NCI-H2196 treated with DMSO at 0.1 percent for 48 hours (cell line): ENCODE measurements at regions not wholly inside any gene's neighbourhood (a gene's known extent, or its start where the extent isn't known, plus 50 kb on each side); places are given as distances from the start of the nearest gene placed in this dataset.

Experiments used
- DNase-seq: peaks from one replicate; lab custom pipeline; 2025; ENCODE audit not compliant: unreplicated experiment; lab: John Stamatoyannopoulos, UW

GRCh38 chr6:9621276-9621675 is 793.6 kb downstream of the TFAP2A start:
- DNase-seq: no peak

GRCh38 chr6:9620687-9621086 is 794.2 kb downstream of the TFAP2A start:
- DNase-seq: no peak

GRCh38 chr6:9620263-9620662 is 794.6 kb downstream of the TFAP2A start:
- no peak for DNase-seq

- no peak for DNase-seq
Observed at GRCh38 chr6:9614778-9615177, 800.1 kb downstream of the TFAP2A start.

- no peak for DNase-seq
Observed at GRCh38 chr6:9612489-9612888, 802.4 kb downstream of the TFAP2A start.

- DNase-seq: no peak
Observed at GRCh38 chr6:9610620-9611415, 804.1 kb downstream of the TFAP2A start.

GRCh38 chr6:9606435-9607134 is 808.3 kb downstream of the TFAP2A start:
- DNase-seq: no peak

- no peak for DNase-seq
Observed at GRCh38 chr6:9594746-9595145, 820.1 kb downstream of the TFAP2A start.

- DNase-seq: no peak
Observed at GRCh38 chr6:9593554-9593953, 821.3 kb downstream of the TFAP2A start.

- DNase-seq: no peak
Observed at GRCh38 chr6:9583753-9584352, 831.0 kb downstream of the TFAP2A start.

- DNase-seq: no peak
Observed at GRCh38 chr6:9581155-9581554, 833.7 kb downstream of the TFAP2A start.

GRCh38 chr6:9576521-9576920 is 838.4 kb downstream of the TFAP2A start:
- DNase-seq: no peak

- DNase-seq: no peak
Observed at GRCh38 chr6:9566096-9566495, 848.8 kb downstream of the TFAP2A start.

- no peak for DNase-seq
Observed at GRCh38 chr6:9564021-9564420, 850.9 kb downstream of the TFAP2A start.

GRCh38 chr6:9563568-9563967 is 851.3 kb downstream of the TFAP2A start:
- no peak for DNase-seq

- DNase-seq: no peak
Observed at GRCh38 chr6:9554806-9555205, 860.1 kb downstream of the TFAP2A start.

- no peak for DNase-seq
Observed at GRCh38 chr6:9554323-9554722, 860.6 kb downstream of the TFAP2A start.

- no peak for DNase-seq
Observed at GRCh38 chr6:9553002-9553401, 861.9 kb downstream of the TFAP2A start.

GRCh38 chr6:9543649-9544048 is 871.2 kb downstream of the TFAP2A start:
- DNase-seq: no peak

GRCh38 chr6:9540534-9541126 is 874.2 kb downstream of the TFAP2A start:
- peak; percentile 3 for DNase-seq

GRCh38 chr6:9540126-9540525 is 874.7 kb downstream of the TFAP2A start:
- no peak for DNase-seq
